SK-N-SH (cell line): ENCODE measurements at regions not wholly inside any gene's neighbourhood (a gene's known extent, or its start where the extent isn't known, plus 50 kb on each side); places are given as distances from the start of the nearest gene placed in this dataset.

Source experiments
- CTCF ChIA-PET: fragments of 300-600, 350-600 bp; formaldehyde crosslinking; extraction: SDS; loops from one replicate; lab custom pipeline; 2021; lab: Yijun Ruan, JAX
- POLR2A ChIA-PET: fragments of 350-600 bp; sonication (Branson Sonifier 250); formaldehyde crosslinking; extraction: SDS; loops from one replicate; lab custom pipeline; 2020; ENCODE audit warnings: antibody characterized with exemption, inconsistent platforms; lab: Yijun Ruan, JAX
- DNase-seq: peaks from one replicate; pipeline ENCODE4 v3.0.0; 2012
- H2AFZ ChIP-seq: fragments of 200-600 bp; sonication (generic); 2 replicates; pipeline ENCODE4 v1.8.1; 2016; ENCODE audit warnings: antibody characterized with exemption, mild to moderate bottlenecking, low read depth
- H3F3A ChIP-seq: fragments of 200-600 bp; sonication (generic); replicated peaks from 2 replicates; pipeline ENCODE3; 2016; ENCODE audit warnings: antibody characterized with exemption, mild to moderate bottlenecking; ENCODE audit not compliant: insufficient read depth
- H3K27ac ChIP-seq, 2 experiments: fragments of 200-500 bp in 1 of 2; fragments of 200-600 bp in 1 of 2; sonication (Bioruptor generic) in 1 of 2; sonication (generic), shearing (Covaris generic) in 1 of 2; 2 replicates each; pipeline versions ENCODE4 v1.5.1 to v1.6.1; 2014 to 2016; ENCODE audit warnings: low read depth in 2 of 2, inconsistent platforms in 1 of 2, low read length in 1 of 2, mild to moderate bottlenecking in 1 of 2, mixed read lengths in 1 of 2
- H3K27me3 ChIP-seq: fragments of 200-600 bp; sonication (generic), shearing (Covaris generic); 2 replicates; pipeline ENCODE4 v1.6.1; 2016; ENCODE audit warnings: mixed run types; ENCODE audit not compliant: insufficient read depth
- H3K36me3 ChIP-seq, 2 experiments: fragments of 200-500 bp in 1 of 2; fragments of 200-600 bp in 1 of 2; sonication (Bioruptor generic) in 1 of 2; sonication (generic) in 1 of 2; replicated peaks in 1 of 2; 2 replicates each; pipeline versions ENCODE3 to v1.5.1; 2014 to 2016; ENCODE audit warnings: low read length in 1 of 2, mild to moderate bottlenecking in 1 of 2; ENCODE audit not compliant: insufficient read depth in 2 of 2, control insufficient read depth in 1 of 2
- H3K4me1 ChIP-seq, 2 experiments: fragments of 200-500 bp in 1 of 2; fragments of 200-600 bp in 1 of 2; sonication (Bioruptor generic) in 1 of 2; sonication (generic), shearing (Covaris generic) in 1 of 2; 2 replicates each; pipeline versions ENCODE4 v1.5.1 to v1.6.1; 2014 to 2016; ENCODE audit warnings: low read depth in 1 of 2, low read length in 1 of 2, mixed run types in 1 of 2; ENCODE audit not compliant: insufficient read depth in 2 of 2, control insufficient read depth in 1 of 2
- H3K4me2 ChIP-seq: fragments of 200-600 bp; sonication (generic), shearing (Covaris generic); 2 replicates; pipeline ENCODE4 v1.6.1; 2017; ENCODE audit warnings: mixed run types
- H3K4me3 ChIP-seq, 2 experiments: fragments of 200-500 bp in 1 of 2; fragments of 200-600 bp in 1 of 2; sonication (Bioruptor generic) in 1 of 2; sonication (generic), shearing (Covaris generic) in 1 of 2; 2 replicates each; pipeline versions ENCODE4 v1.5.1 to v1.8.1; 2014 to 2016; ENCODE audit warnings: low read depth in 2 of 2, inconsistent platforms in 1 of 2, low read length in 1 of 2, mild to moderate bottlenecking in 1 of 2, mixed read lengths in 1 of 2, moderate library complexity in 1 of 2
- H3K79me2 ChIP-seq: fragments of 200-600 bp; sonication (generic); 2 replicates; pipeline ENCODE4 v1.8.1; 2017; ENCODE audit warnings: mild to moderate bottlenecking; ENCODE audit not compliant: insufficient read depth
- H3K9ac ChIP-seq: fragments of 200-600 bp; sonication (generic); 2 replicates; pipeline ENCODE4 v1.6.1; 2017; ENCODE audit warnings: mixed run types
- H3K9me2 ChIP-seq: fragments of 200-600 bp; sonication (generic); 2 replicates; pipeline ENCODE4 v1.6.1; 2017; ENCODE audit warnings: mixed run types
- H3K9me3 ChIP-seq: fragments of 200-600 bp; sonication (generic); 2 replicates; pipeline ENCODE4 v1.6.1; 2017; ENCODE audit warnings: mixed run types, mild to moderate bottlenecking, moderate library complexity
- H4K20me1 ChIP-seq: fragments of 200-600 bp; sonication (generic); 2 replicates; pipeline ENCODE4 v1.6.1; 2017; ENCODE audit warnings: mild to moderate bottlenecking, mixed run types; ENCODE audit not compliant: insufficient read depth
- EP300 ChIP-seq, 2 experiments: IDR thresholded peaks; 2 replicates each; pipeline versions ENCODE4 v1.4.0 to v1.6.1; 2012; ENCODE audit warnings: borderline replicate concordance in 1 of 2, low read depth in 1 of 2, low read length in 1 of 2
- EZH2phosphoT487 ChIP-seq: fragments of 200-600 bp; sonication (generic); IDR thresholded peaks from 2 replicates; pipeline ENCODE4 v1.6.1; 2017; ENCODE audit warnings: low read depth, mixed run types, mild to moderate bottlenecking, antibody characterized with exemption, moderate library complexity, borderline replicate concordance
- GATA2 ChIP-seq: sonication (generic); formaldehyde crosslinking; IDR thresholded peaks from 2 replicates; pipeline ENCODE4 v1.5.0; 2020; ENCODE audit warnings: mild to moderate bottlenecking, missing genetic modification reagents
- MAX ChIP-seq: IDR thresholded peaks from 2 replicates; pipeline ENCODE4 v1.4.0; 2012; ENCODE audit warnings: low read depth
- MEF2A ChIP-seq: IDR thresholded peaks from 2 replicates; pipeline ENCODE4 v1.4.0; 2012; ENCODE audit warnings: low read depth, borderline replicate concordance
- MXI1 ChIP-seq: IDR thresholded peaks from 2 replicates; pipeline ENCODE4 v1.6.1; 2012; ENCODE audit warnings: mild to moderate bottlenecking, low read depth, low read length, improper control_type of control experiment
- NFIC ChIP-seq: IDR thresholded peaks from 2 replicates; pipeline ENCODE4 v1.4.0; 2012; ENCODE audit warnings: borderline replicate concordance
- REST ChIP-seq: IDR thresholded peaks from 2 replicates; pipeline ENCODE4 v1.6.1; 2012; ENCODE audit warnings: mild to moderate bottlenecking, low read depth, low read length, moderate library complexity
- RFX5 ChIP-seq: IDR thresholded peaks from 2 replicates; pipeline ENCODE4 v1.6.1; 2012; ENCODE audit warnings: mild to moderate bottlenecking, improper control_type of control experiment, low read length
- RXRA ChIP-seq: IDR thresholded peaks from 2 replicates; pipeline ENCODE4 v1.4.0; 2012; ENCODE audit warnings: low read depth, mild to moderate bottlenecking, borderline replicate concordance
- SMC3 ChIP-seq: IDR thresholded peaks from 2 replicates; pipeline ENCODE4 v1.6.1; 2012; ENCODE audit warnings: low read depth, low read length, improper control_type of control experiment
- TAF1 ChIP-seq: IDR thresholded peaks from 2 replicates; pipeline ENCODE4 v1.6.1; 2012; ENCODE audit warnings: low read depth, mild to moderate bottlenecking, low read length, moderate library complexity, borderline replicate concordance
- TCF12 ChIP-seq: IDR thresholded peaks from 2 replicates; pipeline ENCODE4 v1.4.0; 2012
- YY1 ChIP-seq: IDR thresholded peaks from 2 replicates; pipeline ENCODE4 v1.4.0; 2012; ENCODE audit warnings: low read depth, mild to moderate bottlenecking
- ZBTB33 ChIP-seq: IDR thresholded peaks from 2 replicates; pipeline ENCODE4 v1.4.0; 2012; ENCODE audit warnings: low read depth, borderline replicate concordance
- TF ChIP-seq, protein P1 (sequence below): IDR thresholded peaks from 2 replicates; pipeline ENCODE4 v1.4.0; 2012; ENCODE audit warnings: low read depth, borderline replicate concordance
- TF ChIP-seq, protein P2 (sequence below): fragments of 150-350 bp; IDR thresholded peaks from 2 replicates; pipeline ENCODE4 v1.6.1; 2016; ENCODE audit warnings: mild to moderate bottlenecking, low read depth, low read length

- H3K36me3 ChIP-seq: no peaks in the 10 kb centered on the region
- H3K9ac ChIP-seq: no peak overlapping the region
- H3K9me2 ChIP-seq: no peaks in the 10 kb centered on the region
- H3K4me2 ChIP-seq: no peak overlapping the region
- H3K4me1 ChIP-seq: no peaks in the 10 kb centered on the region
- no peak overlapping the region for H3K27ac ChIP-seq
- H3K27me3 ChIP-seq: no peaks in the 10 kb centered on the region
- no peaks in the 10 kb centered on the region for H4K20me1 ChIP-seq
- H3F3A ChIP-seq: no peaks in the 10 kb centered on the region
- ChIA-PET CTCF (no interaction called here), POLR2A (no interaction called here)
- H3K4me3 ChIP-seq: no peak overlapping the region
- TF ChIP-seq, protein P1, sequence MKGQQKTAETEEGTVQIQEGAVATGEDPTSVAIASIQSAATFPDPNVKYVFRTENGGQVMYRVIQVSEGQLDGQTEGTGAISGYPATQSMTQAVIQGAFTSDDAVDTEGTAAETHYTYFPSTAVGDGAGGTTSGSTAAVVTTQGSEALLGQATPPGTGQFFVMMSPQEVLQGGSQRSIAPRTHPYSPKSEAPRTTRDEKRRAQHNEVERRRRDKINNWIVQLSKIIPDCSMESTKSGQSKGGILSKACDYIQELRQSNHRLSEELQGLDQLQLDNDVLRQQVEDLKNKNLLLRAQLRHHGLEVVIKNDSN: no peak
- TF ChIP-seq YY1 (no peak), MAX (no peak), RFX5 (no peak), EP300 (IDR thresholded peaks at IDR 0.05; ENCODE audit: borderline replicate concordance in 1 of 2, low read depth in 1 of 2, low read length in 1 of 2) (no peak), NFIC (no peak), TCF12 (no peak), GATA2 (CRISPR knock-in tag) (no peak), REST (no peak), RXRA (no peak), TAF1 (no peak), EZH2phosphoT487 (no peak), SMC3 (no peak), ZBTB33 (no peak), MEF2A (no peak), MXI1 (no peak)
- TF ChIP-seq, protein P2, sequence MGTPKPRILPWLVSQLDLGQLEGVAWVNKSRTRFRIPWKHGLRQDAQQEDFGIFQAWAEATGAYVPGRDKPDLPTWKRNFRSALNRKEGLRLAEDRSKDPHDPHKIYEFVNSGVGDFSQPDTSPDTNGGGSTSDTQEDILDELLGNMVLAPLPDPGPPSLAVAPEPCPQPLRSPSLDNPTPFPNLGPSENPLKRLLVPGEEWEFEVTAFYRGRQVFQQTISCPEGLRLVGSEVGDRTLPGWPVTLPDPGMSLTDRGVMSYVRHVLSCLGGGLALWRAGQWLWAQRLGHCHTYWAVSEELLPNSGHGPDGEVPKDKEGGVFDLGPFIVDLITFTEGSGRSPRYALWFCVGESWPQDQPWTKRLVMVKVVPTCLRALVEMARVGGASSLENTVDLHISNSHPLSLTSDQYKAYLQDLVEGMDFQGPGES: no peak
- no peak overlapping the region for H2AFZ ChIP-seq
- no peaks in the 10 kb centered on the region for H3K79me2 ChIP-seq
- no peak for DNase-seq
- no peaks in the 10 kb centered on the region for H3K9me3 ChIP-seq
These were observed 153.1 kb upstream of the ARL4C start for GRCh38 chr2:234649951-234650350.
